WTC11 (cell line): ENCODE measurements at regions not wholly inside any gene's neighbourhood (a gene's known extent, or its start where the extent isn't known, plus 50 kb on each side); places are given as distances from the start of the nearest gene placed in this dataset.

Source experiments
- ATAC-seq: fragments of 200-7000 bp; cut with Tn5 transposase; 2 replicates; pipeline ENCODE4 v1.10.0; 2021; ENCODE audit warnings: mild to moderate bottlenecking, moderate library complexity
- CTCF ChIA-PET: fragments of 300-600 bp; sonication (Branson Sonifier 250); formaldehyde crosslinking; loops from one replicate; lab custom pipeline; 2021; ENCODE audit warnings: antibody characterized with exemption; lab: Charles Lee
- POLR2A ChIA-PET: fragments of 350-600 bp; sonication (Branson Sonifier 250); formaldehyde crosslinking; loops from one replicate; lab custom pipeline; 2021; ENCODE audit warnings: antibody characterized with exemption; lab: Charles Lee
- DNase-seq: peaks from one replicate; pipeline ENCODE4 v3.0.0; 2021; ENCODE audit warnings: low spot score
- H3K27ac Mint-ChIP-seq: 2 replicates; pipeline ENCODE4 v1.8.0; 2021; ENCODE audit warnings: mixed read lengths
- H3K27me3 Mint-ChIP-seq: 2 replicates; pipeline ENCODE4 v1.8.0; 2021; ENCODE audit warnings: low read depth, mild to moderate bottlenecking, moderate library complexity, mixed read lengths
- H3K36me3 Mint-ChIP-seq: 2 replicates; pipeline ENCODE4 v1.8.0; 2021; ENCODE audit warnings: mixed read lengths
- H3K4me1 Mint-ChIP-seq: 2 replicates; pipeline ENCODE4 v1.8.0; 2022; ENCODE audit warnings: mixed read lengths
- H3K4me3 Mint-ChIP-seq: 2 replicates; pipeline ENCODE4 v1.8.0; 2021; ENCODE audit warnings: mild to moderate bottlenecking, moderate library complexity, mixed read lengths
- H3K9me3 Mint-ChIP-seq: 2 replicates; pipeline ENCODE4 v1.8.0; 2021; ENCODE audit warnings: mixed read lengths
- CREB1 ChIP-seq: sonication (generic); formaldehyde crosslinking; IDR thresholded peaks from 2 replicates; pipeline ENCODE4 v1.8.0; 2023; ENCODE audit warnings: mild to moderate bottlenecking, missing genetic modification reagents
- CREM ChIP-seq: sonication (generic); formaldehyde crosslinking; IDR thresholded peaks from 2 replicates; pipeline ENCODE4 v1.8.1; 2022; ENCODE audit warnings: mild to moderate bottlenecking, missing genetic modification reagents, moderate library complexity
- E2F4 ChIP-seq: sonication (generic); formaldehyde crosslinking; IDR thresholded peaks from 2 replicates; pipeline ENCODE4 v1.8.1; 2022; ENCODE audit warnings: low read depth, mild to moderate bottlenecking, moderate library complexity, missing genetic modification reagents, borderline replicate concordance
- ESRRA ChIP-seq: sonication (generic); formaldehyde crosslinking; IDR thresholded peaks from 2 replicates; pipeline ENCODE4 v1.8.1; 2022; ENCODE audit warnings: mild to moderate bottlenecking, missing genetic modification reagents, borderline replicate concordance
- FOXP1 ChIP-seq: sonication (generic); formaldehyde crosslinking; IDR thresholded peaks from 2 replicates; pipeline ENCODE4 v1.8.0; 2022; ENCODE audit warnings: missing genetic modification reagents, mild to moderate bottlenecking, moderate library complexity, borderline replicate concordance
- IRF2 ChIP-seq: sonication (generic); formaldehyde crosslinking; IDR thresholded peaks from 2 replicates; pipeline ENCODE4 v1.8.0; 2022; ENCODE audit warnings: low read depth, missing genetic modification reagents, borderline replicate concordance
- NFATC4 ChIP-seq: fragments of 250-450 bp; sonication (Bioruptor Pico); IDR thresholded peaks from 2 replicates; pipeline ENCODE4 v1.9.0; 2021; ENCODE audit warnings: mild to moderate bottlenecking
- NFYB ChIP-seq: sonication (generic); formaldehyde crosslinking; conservative IDR thresholded peaks from 2 replicates; pipeline ENCODE4 v1.8.0; 2022; ENCODE audit warnings: low read depth, missing genetic modification reagents
- SMAD4 ChIP-seq: sonication (generic); formaldehyde crosslinking; IDR thresholded peaks from 2 replicates; pipeline ENCODE4 v1.8.0; 2022; ENCODE audit warnings: mild to moderate bottlenecking, missing genetic modification reagents
- SP1 ChIP-seq: sonication (generic); formaldehyde crosslinking; conservative IDR thresholded peaks from 2 replicates; pipeline ENCODE4 v1.8.1; 2022; ENCODE audit warnings: missing genetic modification reagents
- ZNF219 ChIP-seq: sonication (generic); formaldehyde crosslinking; IDR thresholded peaks from 2 replicates; pipeline ENCODE4 v1.8.0; 2023; ENCODE audit warnings: missing genetic modification reagents, mild to moderate bottlenecking, borderline replicate concordance
- ZNF671 ChIP-seq: fragments of 250-450 bp; sonication (Bioruptor Pico); IDR thresholded peaks from 2 replicates; pipeline ENCODE4 v1.8.0; 2021; ENCODE audit warnings: mild to moderate bottlenecking
- TF ChIP-seq, protein P1 (sequence below): fragments of 250-450 bp; sonication (Bioruptor Pico); IDR thresholded peaks from 2 replicates; pipeline ENCODE4 v1.9.0; 2021; ENCODE audit warnings: mild to moderate bottlenecking
- TF ChIP-seq, protein P2 (sequence below): sonication (generic); formaldehyde crosslinking; IDR thresholded peaks from 2 replicates; pipeline ENCODE4 v1.8.1; 2023; ENCODE audit warnings: mild to moderate bottlenecking, missing genetic modification reagents, moderate library complexity
- TF ChIP-seq, protein P3 (sequence below): sonication (generic); formaldehyde crosslinking; IDR thresholded peaks from 2 replicates; pipeline ENCODE4 v1.8.1; 2023; ENCODE audit warnings: mild to moderate bottlenecking, missing genetic modification reagents, moderate library complexity
- TF ChIP-seq, protein P4 (sequence below): sonication (generic); formaldehyde crosslinking; IDR thresholded peaks from 2 replicates; pipeline ENCODE4 v1.8.0; 2022; ENCODE audit warnings: missing genetic modification reagents
- TF ChIP-seq, protein P5 (sequence below): fragments of 250-450 bp; sonication (Bioruptor Pico); IDR thresholded peaks from 2 replicates; pipeline ENCODE4 v2.1.2; 2022; ENCODE audit warnings: mild to moderate bottlenecking, moderate library complexity
- TF ChIP-seq, protein P6 (sequence below): fragments of 250-450 bp; sonication (Bioruptor Pico); IDR thresholded peaks from 2 replicates; pipeline ENCODE4 v1.9.0; 2021; ENCODE audit warnings: mild to moderate bottlenecking, borderline replicate concordance

GRCh38 chr11:23221366-23221765 lies 361.1 kb upstream of the CCDC179 start (continued):
- TF ChIP-seq, protein P1, sequence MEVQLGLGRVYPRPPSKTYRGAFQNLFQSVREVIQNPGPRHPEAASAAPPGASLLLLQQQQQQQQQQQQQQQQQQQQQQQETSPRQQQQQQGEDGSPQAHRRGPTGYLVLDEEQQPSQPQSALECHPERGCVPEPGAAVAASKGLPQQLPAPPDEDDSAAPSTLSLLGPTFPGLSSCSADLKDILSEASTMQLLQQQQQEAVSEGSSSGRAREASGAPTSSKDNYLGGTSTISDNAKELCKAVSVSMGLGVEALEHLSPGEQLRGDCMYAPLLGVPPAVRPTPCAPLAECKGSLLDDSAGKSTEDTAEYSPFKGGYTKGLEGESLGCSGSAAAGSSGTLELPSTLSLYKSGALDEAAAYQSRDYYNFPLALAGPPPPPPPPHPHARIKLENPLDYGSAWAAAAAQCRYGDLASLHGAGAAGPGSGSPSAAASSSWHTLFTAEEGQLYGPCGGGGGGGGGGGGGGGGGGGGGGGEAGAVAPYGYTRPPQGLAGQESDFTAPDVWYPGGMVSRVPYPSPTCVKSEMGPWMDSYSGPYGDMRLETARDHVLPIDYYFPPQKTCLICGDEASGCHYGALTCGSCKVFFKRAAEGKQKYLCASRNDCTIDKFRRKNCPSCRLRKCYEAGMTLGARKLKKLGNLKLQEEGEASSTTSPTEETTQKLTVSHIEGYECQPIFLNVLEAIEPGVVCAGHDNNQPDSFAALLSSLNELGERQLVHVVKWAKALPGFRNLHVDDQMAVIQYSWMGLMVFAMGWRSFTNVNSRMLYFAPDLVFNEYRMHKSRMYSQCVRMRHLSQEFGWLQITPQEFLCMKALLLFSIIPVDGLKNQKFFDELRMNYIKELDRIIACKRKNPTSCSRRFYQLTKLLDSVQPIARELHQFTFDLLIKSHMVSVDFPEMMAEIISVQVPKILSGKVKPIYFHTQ (CRISPR knock-in tag), result no peak
- TF ChIP-seq IRF2 (CRISPR knock-in tag) (no peak), ZNF671 (no peak)
- TF ChIP-seq, protein P2, sequence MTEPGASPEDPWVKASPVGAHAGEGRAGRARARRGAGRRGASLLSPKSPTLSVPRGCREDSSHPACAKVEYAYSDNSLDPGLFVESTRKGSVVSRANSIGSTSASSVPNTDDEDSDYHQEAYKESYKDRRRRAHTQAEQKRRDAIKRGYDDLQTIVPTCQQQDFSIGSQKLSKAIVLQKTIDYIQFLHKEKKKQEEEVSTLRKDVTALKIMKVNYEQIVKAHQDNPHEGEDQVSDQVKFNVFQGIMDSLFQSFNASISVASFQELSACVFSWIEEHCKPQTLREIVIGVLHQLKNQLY (CRISPR knock-in tag), result no peak

DNA sequence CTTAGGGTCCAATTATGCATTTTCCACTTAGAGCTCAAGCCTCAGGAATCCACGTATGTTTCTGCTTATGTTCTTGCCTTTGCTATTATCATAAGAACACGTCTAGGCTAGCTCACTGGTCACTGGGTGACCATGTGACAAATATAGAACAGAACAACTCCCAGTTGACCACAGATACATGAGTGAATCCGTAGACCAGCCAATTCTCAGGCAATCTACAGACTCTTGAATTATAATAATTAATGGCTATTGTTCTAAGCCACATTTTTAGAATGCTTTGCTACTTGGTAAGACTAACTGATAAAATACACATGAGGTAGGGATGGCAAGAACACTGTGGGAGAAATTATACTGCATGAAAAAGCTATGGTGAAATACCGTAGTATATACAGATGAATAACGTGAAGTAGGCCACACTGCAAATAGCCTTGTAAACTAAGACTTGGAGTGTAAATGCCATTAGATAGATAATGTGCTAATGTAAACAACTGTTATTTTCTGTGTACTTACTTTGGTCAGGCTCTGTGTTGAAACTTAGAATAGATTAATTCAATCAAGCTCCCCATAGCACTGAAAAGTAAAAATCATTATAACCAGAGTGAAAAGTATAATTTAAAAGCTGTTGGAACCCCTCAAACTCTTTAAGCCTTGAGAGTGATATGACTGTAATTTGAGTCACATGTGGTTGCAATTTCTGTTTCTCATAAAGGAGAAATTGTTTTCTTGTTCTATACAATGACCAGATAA lies 366.2 kb upstream of the CCDC179 start:
- CTCF ChIA-PET, result no interaction called here
- TF ChIP-seq E2F4 (CRISPR knock-in tag) (no peak), ZNF219 (CRISPR knock-in tag) (no peak), ESRRA (CRISPR knock-in tag) (no peak), CREB1 (CRISPR knock-in tag) (no peak), NFYB (CRISPR knock-in tag) (no peak), FOXP1 (CRISPR knock-in tag) (no peak), NFATC4 (CRISPR knock-in tag) (no peak), SMAD4 (no peak), SP1 (CRISPR knock-in tag) (no peak), CREM (CRISPR knock-in tag) (no peak)
- TF ChIP-seq, protein P3, sequence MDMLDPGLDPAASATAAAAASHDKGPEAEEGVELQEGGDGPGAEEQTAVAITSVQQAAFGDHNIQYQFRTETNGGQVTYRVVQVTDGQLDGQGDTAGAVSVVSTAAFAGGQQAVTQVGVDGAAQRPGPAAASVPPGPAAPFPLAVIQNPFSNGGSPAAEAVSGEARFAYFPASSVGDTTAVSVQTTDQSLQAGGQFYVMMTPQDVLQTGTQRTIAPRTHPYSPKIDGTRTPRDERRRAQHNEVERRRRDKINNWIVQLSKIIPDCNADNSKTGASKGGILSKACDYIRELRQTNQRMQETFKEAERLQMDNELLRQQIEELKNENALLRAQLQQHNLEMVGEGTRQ (CRISPR knock-in tag), result no peak
- TF ChIP-seq, protein P4, sequence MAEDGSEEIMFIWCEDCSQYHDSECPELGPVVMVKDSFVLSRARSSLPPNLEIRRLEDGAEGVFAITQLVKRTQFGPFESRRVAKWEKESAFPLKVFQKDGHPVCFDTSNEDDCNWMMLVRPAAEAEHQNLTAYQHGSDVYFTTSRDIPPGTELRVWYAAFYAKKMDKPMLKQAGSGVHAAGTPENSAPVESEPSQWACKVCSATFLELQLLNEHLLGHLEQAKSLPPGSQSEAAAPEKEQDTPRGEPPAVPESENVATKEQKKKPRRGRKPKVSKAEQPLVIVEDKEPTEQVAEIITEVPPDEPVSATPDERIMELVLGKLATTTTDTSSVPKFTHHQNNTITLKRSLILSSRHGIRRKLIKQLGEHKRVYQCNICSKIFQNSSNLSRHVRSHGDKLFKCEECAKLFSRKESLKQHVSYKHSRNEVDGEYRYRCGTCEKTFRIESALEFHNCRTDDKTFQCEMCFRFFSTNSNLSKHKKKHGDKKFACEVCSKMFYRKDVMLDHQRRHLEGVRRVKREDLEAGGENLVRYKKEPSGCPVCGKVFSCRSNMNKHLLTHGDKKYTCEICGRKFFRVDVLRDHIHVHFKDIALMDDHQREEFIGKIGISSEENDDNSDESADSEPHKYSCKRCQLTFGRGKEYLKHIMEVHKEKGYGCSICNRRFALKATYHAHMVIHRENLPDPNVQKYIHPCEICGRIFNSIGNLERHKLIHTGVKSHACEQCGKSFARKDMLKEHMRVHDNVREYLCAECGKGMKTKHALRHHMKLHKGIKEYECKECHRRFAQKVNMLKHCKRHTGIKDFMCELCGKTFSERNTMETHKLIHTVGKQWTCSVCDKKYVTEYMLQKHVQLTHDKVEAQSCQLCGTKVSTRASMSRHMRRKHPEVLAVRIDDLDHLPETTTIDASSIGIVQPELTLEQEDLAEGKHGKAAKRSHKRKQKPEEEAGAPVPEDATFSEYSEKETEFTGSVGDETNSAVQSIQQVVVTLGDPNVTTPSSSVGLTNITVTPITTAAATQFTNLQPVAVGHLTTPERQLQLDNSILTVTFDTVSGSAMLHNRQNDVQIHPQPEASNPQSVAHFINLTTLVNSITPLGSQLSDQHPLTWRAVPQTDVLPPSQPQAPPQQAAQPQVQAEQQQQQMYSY (CRISPR knock-in tag), result no peak
- TF ChIP-seq, protein P5, sequence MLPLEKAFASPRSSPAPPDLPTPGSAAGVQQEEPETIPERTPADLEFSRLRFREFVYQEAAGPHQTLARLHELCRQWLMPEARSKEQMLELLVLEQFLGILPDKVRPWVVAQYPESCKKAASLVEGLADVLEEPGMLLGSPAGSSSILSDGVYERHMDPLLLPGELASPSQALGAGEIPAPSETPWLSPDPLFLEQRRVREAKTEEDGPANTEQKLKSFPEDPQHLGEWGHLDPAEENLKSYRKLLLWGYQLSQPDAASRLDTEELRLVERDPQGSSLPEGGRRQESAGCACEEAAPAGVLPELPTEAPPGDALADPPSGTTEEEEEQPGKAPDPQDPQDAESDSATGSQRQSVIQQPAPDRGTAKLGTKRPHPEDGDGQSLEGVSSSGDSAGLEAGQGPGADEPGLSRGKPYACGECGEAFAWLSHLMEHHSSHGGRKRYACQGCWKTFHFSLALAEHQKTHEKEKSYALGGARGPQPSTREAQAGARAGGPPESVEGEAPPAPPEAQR (CRISPR knock-in tag), result no peak
- TF ChIP-seq, protein P6, sequence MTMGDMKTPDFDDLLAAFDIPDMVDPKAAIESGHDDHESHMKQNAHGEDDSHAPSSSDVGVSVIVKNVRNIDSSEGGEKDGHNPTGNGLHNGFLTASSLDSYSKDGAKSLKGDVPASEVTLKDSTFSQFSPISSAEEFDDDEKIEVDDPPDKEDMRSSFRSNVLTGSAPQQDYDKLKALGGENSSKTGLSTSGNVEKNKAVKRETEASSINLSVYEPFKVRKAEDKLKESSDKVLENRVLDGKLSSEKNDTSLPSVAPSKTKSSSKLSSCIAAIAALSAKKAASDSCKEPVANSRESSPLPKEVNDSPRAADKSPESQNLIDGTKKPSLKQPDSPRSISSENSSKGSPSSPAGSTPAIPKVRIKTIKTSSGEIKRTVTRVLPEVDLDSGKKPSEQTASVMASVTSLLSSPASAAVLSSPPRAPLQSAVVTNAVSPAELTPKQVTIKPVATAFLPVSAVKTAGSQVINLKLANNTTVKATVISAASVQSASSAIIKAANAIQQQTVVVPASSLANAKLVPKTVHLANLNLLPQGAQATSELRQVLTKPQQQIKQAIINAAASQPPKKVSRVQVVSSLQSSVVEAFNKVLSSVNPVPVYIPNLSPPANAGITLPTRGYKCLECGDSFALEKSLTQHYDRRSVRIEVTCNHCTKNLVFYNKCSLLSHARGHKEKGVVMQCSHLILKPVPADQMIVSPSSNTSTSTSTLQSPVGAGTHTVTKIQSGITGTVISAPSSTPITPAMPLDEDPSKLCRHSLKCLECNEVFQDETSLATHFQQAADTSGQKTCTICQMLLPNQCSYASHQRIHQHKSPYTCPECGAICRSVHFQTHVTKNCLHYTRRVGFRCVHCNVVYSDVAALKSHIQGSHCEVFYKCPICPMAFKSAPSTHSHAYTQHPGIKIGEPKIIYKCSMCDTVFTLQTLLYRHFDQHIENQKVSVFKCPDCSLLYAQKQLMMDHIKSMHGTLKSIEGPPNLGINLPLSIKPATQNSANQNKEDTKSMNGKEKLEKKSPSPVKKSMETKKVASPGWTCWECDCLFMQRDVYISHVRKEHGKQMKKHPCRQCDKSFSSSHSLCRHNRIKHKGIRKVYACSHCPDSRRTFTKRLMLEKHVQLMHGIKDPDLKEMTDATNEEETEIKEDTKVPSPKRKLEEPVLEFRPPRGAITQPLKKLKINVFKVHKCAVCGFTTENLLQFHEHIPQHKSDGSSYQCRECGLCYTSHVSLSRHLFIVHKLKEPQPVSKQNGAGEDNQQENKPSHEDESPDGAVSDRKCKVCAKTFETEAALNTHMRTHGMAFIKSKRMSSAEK, result no peak
- no peaks in the 10 kb centered on the region for H3K36me3 Mint-ChIP-seq
- DNase-seq, result no peak
- H3K4me3 Mint-ChIP-seq, result no peak overlapping the region
- POLR2A ChIA-PET, result no interaction called here
- no peak for ATAC-seq
- H3K27ac Mint-ChIP-seq, result no peak overlapping the region
- H3K4me1 Mint-ChIP-seq, result 0 out of 2 replicates have a peak, but pooled peaks cover 3% of the 10 kb centered on the region
- no peaks in the 10 kb centered on the region for H3K27me3 Mint-ChIP-seq
- no peaks in the 10 kb centered on the region for H3K9me3 Mint-ChIP-seq
